ENCODE measurements at regions not wholly inside any gene's neighbourhood (a gene's known extent, or its start where the extent isn't known, plus 50 kb on each side); places are given as distances from the start of the nearest gene placed in this dataset.

- no peak for DNase-seq
- no peak for TF ChIP-seq CTCF (IDR thresholded peaks at IDR 0.05)
- TF ChIP-seq POLR2A (IDR thresholded peaks at IDR 0.05) = no peak
- intact Hi-C loops (cut with DNase I) = no loop called here
- no peaks in the 10 kb centered on the region for H3K4me1 ChIP-seq
- H3K4me3 ChIP-seq (replicated peaks in 1 of 3) = no peak overlapping the region
- H3K9me3 ChIP-seq = no peaks in the 10 kb centered on the region
- H3K27ac ChIP-seq = no peak overlapping the region
- H3K27me3 ChIP-seq = no peaks in the 10 kb centered on the region
- WGBS, 2 donors = 88 to 89% methylated on average over 16 of the region's 16 CpGs
- H3K36me3 ChIP-seq = no peaks in the 10 kb centered on the region
These were observed 349.0 kb downstream of the CYRIA start for GRCh38 chr2:16316456-16317210.

GRCh38 chr2:16315908-16316307, 349.7 kb downstream of the CYRIA start:
- H3K36me3 ChIP-seq = no peaks in the 10 kb centered on the region
- no peak overlapping the region for H3K4me3 ChIP-seq (replicated peaks in 1 of 3)
- 83 to 84% methylated on average over 9 of the region's 9 CpGs for WGBS, 2 donors
- DNase-seq = no peak
- no peaks in the 10 kb centered on the region for H3K27me3 ChIP-seq
- no peak overlapping the region for H3K27ac ChIP-seq
- intact Hi-C loops (cut with DNase I) = no loop called here
- no peaks in the 10 kb centered on the region for H3K4me1 ChIP-seq
- H3K9me3 ChIP-seq = no peaks in the 10 kb centered on the region
- no peak for TF ChIP-seq POLR2A (IDR thresholded peaks at IDR 0.05)
- TF ChIP-seq CTCF (IDR thresholded peaks at IDR 0.05) = no peak

- H3K27ac ChIP-seq = no peak overlapping the region
- no peaks in the 10 kb centered on the region for H3K9me3 ChIP-seq
- 78 to 81% methylated on average over 5 of the region's 5 CpGs for WGBS, 2 donors
- H3K36me3 ChIP-seq = no peaks in the 10 kb centered on the region
- no peak overlapping the region for H3K4me3 ChIP-seq (replicated peaks in 1 of 3)
- DNase-seq = no peak
- H3K4me1 ChIP-seq = no peaks in the 10 kb centered on the region
- H3K27me3 ChIP-seq = no peaks in the 10 kb centered on the region
- no peak for TF ChIP-seq CTCF (IDR thresholded peaks at IDR 0.05)
- TF ChIP-seq POLR2A (IDR thresholded peaks at IDR 0.05) = no peak
- intact Hi-C loops (cut with DNase I) = no loop called here
These were observed 350.2 kb downstream of the CYRIA start for GRCh38 chr2:16315458-16315835.

- no peak overlapping the region for H3K27ac ChIP-seq
- H3K9me3 ChIP-seq = no peaks in the 10 kb centered on the region
- no peaks in the 10 kb centered on the region for H3K36me3 ChIP-seq
- WGBS, 2 donors = 87 to 88% methylated on average over 8 of the region's 8 CpGs
- H3K4me3 ChIP-seq (replicated peaks in 1 of 3) = no peak overlapping the region
- TF ChIP-seq CTCF (IDR thresholded peaks at IDR 0.05) (no peak), POLR2A (IDR thresholded peaks at IDR 0.05) (no peak)
- DNase-seq = no peak
- no peaks in the 10 kb centered on the region for H3K4me1 ChIP-seq
- H3K27me3 ChIP-seq = no peaks in the 10 kb centered on the region
- intact Hi-C loops (cut with DNase I) = no loop called here
These were observed 350.8 kb downstream of the CYRIA start for GRCh38 chr2:16314691-16315457.

GRCh38 chr2:16314001-16314400, 351.6 kb downstream of the CYRIA start:
- no peaks in the 10 kb centered on the region for H3K27me3 ChIP-seq
- H3K4me3 ChIP-seq (replicated peaks in 1 of 3) = no peak overlapping the region
- DNase-seq = no peak
- no peaks in the 10 kb centered on the region for H3K4me1 ChIP-seq
- intact Hi-C loops (cut with DNase I) = no loop called here
- H3K36me3 ChIP-seq = no peaks in the 10 kb centered on the region
- no peak for TF ChIP-seq POLR2A (IDR thresholded peaks at IDR 0.05)
- no peak for TF ChIP-seq CTCF (IDR thresholded peaks at IDR 0.05)
- H3K9me3 ChIP-seq = no peaks in the 10 kb centered on the region
- 94% methylated on average over 1 of the region's 1 CpG for WGBS, 2 donors
- no peak overlapping the region for H3K27ac ChIP-seq

Data from thyroid gland (tissue), 4 donors.